ENCODE measurements at regions not wholly inside any gene's neighbourhood (a gene's known extent, or its start where the extent isn't known, plus 50 kb on each side); places are given as distances from the start of the nearest gene placed in this dataset.
"Not testable (repeated sequence)": the region's sequence is repeated elsewhere in the genome, so short reads cannot be mapped to it uniquely, and the experiment has no call there.

DNA sequence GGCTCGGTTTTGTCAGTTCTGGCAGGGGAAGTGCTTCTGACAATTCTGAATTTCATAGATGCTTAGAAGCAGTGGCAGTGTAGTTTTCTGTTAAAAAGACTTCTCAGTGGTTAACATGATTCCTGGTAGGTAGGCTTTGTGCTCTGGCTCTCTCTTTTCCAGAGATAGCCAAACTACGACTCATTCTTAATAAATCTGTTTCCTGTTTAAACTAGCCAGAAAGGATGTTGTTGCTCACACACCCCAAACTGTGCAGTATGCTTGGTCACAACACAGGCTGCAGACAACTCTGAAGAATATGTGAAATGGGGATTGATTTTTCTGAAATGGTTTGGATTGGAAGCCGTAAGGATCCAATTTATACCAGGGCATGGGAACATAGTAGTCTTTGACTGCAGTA, 711.5 kb downstream of the PCDH17 start:
- DNase-seq (ENCODE audit: low read depth), result no peak

DNA sequence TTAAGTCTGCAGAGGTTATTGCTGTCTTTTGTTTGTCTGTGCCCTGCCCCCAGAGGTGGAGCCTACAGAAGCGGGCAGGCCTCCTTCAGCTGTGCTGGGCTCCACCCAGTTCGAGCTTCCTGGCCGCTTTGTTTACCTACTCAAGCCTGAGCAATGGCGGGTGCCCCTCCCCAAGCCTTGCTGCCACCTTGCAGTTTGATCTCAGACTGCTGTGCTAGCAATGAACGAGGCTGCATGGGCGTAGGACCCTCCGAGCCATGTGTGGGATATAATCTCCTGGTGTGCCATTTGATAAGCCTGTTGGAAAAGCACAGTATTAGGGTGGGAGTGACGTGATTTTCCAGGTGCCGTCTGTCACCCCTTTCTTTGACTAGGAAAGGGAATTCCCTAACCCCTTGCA, 720.6 kb downstream of the PCDH17 start:
- not testable (repeated sequence) for DNase-seq (ENCODE audit: low read depth)

DNA sequence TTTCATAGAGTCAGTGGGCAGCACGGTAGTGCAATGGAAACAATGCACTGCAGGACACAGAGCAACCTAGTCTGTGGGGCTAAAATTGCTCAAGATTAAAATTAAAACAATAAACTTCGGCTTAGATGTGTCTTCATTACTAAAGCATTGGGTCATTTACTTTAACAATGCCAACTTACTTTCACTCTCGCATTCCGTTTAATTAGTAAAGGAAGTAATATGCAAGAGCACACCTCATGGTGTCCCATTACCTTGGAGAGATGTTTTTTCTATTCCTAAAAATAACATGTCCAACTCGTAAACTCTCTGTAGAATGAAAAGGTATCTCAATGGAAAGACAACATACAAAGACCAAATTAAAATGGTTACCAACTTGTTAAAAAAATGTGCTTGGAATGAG, 738.4 kb downstream of the PCDH17 start:
- DNase-seq (ENCODE audit: low read depth), result no peak

DNA sequence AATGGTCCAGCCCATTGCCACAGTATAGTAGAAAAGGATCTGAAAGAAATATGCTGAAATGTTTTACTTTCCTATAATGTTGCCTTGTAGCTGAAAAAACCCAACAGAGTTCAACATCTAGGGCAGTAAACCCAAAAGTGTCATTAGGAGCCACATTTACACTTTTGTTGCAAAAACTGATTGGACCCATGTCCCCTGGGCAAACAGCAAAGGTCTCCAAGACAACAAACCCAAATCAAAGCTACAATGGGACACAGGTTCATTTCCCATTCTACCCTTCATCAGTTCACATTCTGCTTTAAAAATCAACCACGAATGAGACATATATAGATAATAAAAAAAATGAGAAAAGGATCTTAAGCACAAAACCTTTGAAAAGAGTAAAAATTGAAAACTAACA, 744.8 kb downstream of the PCDH17 start:
- no peak for DNase-seq (ENCODE audit: low read depth)

DNA sequence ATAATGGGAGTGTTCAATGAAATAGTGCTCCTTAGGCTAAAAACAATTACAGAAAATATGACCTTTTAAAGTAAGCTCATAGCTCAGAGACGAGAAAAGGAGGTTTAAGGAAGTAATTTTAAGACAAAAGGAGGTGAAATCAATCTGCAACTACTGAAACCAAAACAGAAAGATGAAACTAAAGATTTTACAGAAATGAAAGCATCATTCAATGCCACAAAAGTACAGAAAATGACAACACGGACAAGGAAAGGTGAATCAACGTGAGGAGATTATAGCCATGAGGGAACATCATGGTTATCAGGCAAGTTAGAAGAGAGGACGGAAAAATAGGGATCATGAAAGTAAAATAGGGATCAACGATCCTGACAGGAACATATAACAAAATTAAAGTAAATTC, 745.2 kb downstream of the PCDH17 start:
- no peak for DNase-seq (ENCODE audit: low read depth)

DNA sequence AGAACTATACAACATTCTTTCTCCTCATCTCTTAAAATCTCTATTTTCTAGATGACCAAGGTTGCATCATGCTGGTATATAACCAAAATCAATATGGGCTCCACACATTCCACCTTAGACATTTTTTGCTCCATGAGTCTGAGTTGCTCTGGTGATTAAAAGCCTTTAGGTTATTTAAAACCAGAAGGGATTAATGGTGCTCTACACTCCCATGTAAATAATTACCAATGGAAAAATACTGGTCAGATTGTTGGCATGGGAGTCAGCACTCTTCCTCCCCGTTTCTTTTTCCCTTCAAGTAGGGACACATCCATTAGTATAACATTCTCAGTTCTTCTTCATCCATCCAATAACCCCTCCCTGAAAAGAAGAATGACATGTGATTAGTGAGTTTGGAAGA, 747.7 kb downstream of the PCDH17 start:
- no peak for DNase-seq (ENCODE audit: low read depth)

DNA sequence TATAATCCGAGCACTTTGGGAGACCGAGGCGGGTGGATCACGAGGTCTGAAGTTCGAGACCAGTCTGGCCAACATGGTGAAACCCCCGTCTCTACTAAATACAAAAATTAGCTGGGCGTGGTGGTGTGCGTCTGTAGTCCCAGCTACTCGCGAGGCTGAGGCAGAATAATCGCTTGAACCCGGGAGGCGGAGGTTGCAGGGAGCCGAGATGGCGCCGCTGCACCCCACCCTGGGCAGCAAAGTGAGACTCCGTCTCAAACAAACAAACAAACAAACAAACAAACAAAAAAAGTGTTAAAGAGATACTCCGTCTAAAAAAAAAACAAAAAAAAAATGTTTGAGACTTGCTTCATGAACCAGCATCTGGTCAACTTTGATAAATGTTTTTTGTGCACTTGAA, 753.8 kb downstream of the PCDH17 start:
- DNase-seq (ENCODE audit: low read depth), result not testable (repeated sequence)

DNA sequence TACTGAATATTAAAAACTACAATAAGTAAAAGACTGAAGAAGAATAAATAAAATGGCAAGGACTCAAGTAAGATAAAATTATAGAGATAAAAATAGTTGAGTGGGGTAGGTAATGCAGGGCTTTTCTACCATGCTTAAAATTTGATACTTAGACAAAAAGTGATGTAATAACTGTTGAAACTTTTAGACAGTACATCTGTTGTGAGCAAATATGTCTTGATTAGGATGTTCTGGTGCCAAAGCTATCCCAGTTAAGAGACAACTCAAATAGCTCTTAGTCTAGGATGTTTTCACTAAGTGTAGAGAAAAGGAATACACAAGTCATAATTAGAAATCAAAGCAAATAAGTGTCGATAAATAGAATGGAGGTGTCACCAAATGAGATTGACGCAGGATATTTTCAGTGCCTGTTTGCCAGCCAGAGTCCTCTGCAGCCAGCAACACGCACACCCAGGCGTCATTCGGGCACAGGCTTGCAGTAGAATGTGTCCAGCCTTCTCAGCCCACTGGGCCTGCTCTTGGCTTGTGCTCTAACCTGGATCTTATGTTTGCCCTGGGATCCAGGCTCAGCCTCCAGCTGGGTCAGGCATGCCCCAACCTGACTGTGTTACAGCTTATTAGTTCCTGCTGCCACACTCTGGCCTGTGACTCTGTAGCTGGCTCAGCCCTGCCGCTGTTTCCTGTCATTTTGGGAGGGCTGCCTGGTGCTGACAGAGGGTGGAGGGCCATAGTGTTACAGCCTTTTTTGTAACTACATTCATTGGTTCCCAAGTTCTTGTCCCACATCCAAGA, 766.2 kb downstream of the PCDH17 start:
- no peak for DNase-seq (ENCODE audit: low read depth)

DNA sequence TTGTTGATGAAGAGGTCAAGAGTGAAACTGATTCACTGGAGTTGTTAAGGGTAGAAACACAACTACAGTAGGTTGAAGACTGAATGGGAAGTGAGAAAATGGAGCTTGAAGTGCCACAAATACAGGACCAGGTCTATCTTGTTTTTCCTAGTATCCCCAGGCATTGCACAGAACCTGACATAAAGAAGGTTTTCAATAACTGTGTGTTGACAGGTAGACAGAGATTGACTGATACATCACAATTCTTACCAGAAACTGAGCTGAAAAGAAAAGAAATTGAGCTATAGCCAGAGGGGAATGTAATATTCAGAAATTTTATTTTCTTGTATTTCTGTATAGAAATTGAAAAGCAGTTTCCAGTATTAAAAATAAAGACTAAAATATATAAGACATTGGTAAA, 767.7 kb downstream of the PCDH17 start:
- DNase-seq (ENCODE audit: low read depth), result no peak

DNA sequence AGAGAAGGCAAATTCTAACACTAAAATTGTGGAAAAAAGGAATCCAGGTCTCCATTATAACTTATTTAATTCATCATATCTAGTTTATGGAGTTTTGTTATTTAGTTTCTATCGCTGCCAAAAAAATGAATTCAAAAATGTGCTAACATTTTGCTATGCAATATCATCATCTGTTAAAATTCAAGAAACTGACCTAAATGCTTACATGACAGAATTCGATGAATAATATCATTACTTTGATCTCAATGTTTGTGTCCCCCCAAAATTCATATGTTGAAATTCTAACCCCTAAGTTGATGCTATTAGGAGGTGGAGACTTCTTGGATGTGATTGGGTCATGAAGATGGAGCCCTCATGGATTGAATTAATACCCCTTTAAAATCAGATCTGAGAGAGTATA, 775.0 kb downstream of the PCDH17 start:
- no peak for DNase-seq (ENCODE audit: low read depth)

DNA sequence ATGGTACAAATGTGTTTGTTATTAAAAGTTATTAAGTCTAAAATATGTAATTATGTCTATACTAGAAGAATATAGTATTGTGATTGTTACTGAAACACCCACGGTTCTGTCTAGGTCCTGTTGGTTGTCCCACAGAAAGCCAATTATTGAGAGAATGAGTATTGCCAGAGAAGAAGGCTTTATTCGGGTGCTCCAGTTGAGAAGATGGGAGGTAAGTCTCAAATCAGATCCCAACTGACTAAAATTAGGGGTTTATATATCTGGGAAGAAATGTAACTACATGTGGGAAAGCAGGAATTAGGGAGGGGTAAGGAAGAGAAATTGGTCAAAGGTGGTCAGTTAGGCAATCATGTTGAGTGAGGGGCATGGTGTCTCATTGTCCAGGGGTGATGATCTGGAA, 798.4 kb downstream of the PCDH17 start:
- DNase-seq (ENCODE audit: low read depth), result no peak

DNA sequence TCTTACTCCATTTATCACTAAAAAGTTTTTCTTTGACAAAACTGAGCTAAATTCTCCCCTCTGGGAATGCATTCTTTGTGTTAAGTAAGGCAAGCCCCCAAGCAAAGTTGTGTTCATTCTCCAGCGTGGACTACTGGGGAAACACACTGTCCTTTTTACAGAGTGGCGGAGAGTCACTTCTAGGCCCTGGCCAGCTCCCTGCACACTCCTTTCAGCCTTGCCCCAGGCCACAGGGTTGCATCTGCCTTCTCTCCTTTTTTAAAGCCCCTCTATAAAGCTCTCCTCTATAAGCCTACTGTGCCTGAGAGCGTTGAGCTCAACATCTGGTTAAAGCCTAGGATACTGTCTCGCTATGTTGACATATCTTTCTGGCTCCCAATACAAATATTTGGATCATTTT, 803.4 kb downstream of the PCDH17 start:
- no peak for DNase-seq (ENCODE audit: low read depth)

DNA sequence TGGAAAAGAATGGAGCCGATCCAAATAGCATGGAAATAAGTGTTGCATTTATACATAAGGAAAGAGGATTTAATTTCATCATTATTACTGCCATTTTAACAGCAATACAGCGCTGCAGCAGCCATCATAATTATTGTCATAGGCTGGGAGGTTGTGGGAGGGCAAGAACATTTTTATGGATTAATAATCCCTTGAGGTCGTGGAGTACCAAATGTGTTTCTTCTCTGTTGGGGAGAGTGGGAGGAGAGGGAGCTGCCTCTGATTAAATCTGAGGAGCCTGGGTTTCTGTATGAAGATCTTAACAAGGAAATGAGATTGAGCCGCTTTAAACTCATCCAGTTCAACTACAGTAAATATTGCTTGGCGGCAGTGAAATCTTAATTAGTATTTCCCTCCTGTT, 805.9 kb downstream of the PCDH17 start:
- DNase-seq (ENCODE audit: low read depth), result no peak

DNA sequence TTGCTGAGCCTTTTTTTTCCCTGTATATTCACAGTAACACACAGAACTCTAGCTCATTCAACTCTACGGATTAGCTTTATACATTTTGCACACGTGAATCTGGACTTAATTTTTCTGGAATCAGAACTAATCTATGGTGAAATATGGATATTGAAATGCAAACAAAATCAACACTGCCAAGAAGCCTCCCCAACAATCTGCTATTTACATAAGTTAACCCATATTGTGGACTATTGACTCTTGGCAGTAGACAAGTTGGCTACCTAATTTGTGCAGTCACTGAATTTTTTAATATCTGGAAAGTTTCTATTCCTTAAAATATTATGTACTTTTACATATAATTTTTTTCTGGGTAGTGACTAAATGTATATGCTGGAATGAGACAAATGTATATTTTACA, 815.4 kb downstream of the PCDH17 start:
- DNase-seq (ENCODE audit: low read depth), result no peak

DNA sequence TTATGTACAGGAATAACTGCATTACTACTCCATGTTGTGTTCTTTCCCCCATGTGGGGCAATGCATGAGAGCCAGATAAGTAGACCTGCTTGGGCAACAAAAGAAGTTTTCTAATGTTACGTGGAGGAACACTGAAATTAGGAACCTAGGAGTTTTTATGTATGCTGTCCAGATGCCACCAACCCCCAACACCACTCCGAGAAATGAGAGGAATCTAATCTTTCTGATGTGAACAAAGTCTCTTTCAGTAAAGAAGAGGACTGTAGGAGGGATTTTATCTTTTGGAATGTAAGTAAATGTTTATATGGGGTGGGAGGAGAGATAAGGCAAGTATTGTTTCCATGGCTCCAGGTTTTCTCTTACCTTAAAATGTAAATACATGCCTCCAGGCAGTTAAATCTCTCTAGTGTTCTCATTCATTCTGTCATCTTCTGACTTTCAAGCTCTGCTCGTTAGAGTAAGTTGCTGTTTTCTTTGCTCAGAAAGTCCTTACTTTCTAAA, 820.6 kb downstream of the PCDH17 start:
- no peak for DNase-seq (ENCODE audit: low read depth)

DNA sequence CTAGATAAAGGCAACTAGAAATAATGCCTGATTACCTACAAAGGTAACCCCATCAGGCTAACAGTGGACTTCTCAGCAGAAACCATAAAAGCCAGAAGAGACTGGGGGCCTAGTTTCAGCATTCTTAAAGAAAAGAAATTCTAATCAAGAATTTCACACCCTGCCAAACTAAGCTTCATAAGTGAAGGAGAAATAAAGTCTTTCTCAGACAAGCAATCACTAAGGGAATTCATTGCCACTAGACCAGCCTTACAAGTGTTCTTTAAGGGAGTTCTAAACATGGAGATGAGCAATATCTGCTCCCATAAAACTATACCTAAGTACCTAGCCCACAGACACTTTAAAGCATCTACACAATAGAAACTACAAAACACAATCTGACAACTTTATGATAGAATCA, 823.5 kb downstream of the PCDH17 start:
- no peak for DNase-seq (ENCODE audit: low read depth)

DNA sequence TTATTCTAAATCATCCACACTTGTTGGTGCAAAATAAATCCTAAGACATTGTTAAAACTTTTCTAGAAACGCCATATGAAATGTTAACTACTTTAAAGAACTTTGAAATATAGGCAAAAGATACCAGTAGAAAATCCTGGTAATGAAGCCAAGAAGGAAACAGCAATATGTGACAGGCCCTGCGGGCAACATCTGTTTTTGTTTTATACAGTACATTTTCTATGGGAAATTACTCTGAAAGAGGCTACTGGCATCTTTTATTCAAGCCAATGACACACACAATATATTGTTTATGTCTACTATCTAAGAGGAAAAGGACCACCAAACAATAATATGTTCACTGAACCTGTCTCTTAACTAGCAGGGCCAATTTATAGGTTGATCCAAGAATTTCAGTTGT, 829.7 kb downstream of the PCDH17 start:
- no peak for DNase-seq (ENCODE audit: low read depth)

DNA sequence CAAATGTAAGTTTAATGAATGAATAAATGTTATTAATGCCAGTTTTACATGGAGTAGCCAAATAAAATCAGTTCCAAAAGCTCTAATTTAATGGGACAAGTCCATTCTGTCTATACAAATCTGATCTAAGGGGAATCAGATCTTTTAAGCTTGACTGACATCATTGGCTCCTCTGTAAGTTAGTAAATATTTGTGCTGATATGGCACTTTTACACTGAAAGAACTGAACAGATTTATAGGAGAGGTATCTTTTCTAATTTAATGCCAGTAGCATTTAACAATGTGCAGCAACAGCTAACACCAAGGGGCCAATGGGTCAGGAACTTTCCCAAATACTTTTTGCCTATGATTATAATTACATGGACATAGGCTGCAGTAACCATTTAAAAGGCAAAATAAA, 832.3 kb downstream of the PCDH17 start:
- DNase-seq (ENCODE audit: low read depth), result no peak

DNA sequence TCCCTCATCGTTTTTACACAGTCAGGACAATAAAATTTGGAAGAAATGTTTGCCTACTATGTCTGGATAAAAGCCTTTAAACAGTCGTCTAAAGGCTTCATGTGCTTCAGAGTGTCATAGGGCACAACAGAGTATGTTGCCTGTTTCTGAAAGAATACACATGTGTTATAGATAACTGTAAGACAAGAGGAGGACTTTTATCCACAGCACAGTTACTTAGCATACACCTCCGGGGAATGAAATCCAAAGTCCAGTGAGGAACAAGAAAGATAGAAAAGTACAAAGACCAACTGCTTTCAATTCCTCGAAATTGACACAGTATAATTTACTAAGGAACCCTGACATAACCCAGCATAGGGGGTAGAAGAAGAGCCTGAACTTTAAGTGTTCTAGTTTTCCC, 835.6 kb downstream of the PCDH17 start:
- DNase-seq (ENCODE audit: low read depth), result no peak

DNA sequence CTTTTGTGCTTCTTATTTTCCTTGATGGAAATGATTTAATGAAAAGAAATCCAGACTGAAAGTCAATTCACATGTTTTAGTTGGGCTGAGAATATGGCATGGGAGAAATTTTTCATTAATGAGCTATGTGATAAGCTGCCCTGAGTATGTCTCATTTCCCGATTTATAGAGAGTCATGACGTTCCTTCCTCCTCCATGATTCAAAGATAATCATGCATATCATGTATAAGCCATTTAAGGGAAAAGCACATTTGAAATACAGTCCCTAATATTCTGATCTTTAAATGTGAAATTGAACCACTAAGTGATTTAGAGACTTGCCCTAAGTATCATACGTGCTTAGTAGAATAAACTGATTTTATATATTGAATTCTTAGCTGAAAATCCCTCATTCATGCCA, 840.9 kb downstream of the PCDH17 start:
- DNase-seq (ENCODE audit: low read depth), result no peak

DNA sequence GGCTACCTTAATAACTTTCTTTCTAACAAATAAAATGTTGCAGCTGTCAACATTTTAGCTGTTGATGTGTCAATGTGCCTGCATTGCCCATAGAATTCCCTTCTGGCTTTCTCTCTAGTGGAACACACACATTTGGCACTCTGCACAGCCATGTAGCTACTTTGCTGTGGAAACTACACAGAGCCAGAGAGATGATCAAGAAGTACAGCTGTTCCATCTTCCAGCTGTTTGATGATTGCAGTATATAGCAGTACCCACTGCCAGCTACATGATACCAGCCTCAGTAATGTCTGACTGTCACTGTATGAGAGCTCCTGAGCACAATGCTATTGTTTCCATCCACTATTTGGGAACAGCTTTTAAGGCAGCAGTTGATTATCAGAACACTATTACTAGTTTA, 843.0 kb downstream of the PCDH17 start:
- DNase-seq (ENCODE audit: low read depth), result no peak

DNA sequence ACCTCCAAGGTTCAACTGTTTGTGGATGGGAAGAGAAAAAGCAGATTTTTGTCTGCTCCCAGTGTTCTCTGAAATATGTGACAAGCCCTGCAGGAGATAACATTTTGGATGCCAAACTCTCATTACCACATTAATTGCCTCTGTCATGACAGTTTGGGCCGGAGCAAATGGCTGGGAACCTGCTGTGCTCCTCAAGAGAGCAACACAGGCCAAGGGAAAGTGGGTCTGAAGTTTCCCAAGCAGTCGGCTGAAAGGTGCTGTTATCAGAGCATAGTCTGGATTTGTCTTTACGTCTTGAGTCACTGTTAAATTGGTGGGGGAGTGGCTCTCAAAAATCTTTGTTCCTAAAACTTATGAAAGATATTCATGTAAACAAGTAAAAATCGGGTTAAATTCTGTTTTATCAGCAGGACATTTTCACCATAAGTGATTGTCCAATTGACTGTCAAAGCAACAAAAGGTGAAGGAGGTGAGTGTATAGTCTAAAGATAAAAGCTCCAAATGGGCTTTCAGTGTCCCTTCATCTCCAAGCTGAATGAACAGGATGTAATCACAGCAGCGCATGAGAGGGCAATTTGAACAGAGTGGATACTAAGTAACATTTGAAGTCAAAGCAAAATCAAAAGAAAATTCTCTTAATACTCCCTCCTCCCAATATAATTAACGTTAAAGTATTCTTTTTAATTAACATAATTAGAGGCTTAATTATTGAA, 844.8 kb downstream of the PCDH17 start:
- DNase-seq (ENCODE audit: low read depth), result no peak

DNA sequence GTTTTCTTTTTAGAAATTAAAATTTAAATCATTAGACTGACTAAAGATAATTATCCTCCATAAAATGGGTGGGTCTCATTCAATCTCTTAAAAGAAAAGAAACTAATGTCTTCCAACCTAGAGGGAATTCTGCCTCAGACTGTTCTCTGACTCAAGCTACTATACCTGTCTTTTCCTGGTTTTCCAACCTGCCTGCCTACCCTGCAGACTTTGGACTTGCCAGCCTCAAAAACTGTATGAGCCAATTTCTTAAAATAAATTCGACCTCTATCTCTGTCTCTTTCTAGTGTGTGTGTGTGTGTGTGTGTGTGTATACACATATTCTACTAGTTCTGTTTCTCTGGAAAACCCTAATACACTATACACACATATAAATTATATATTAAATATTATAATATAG, 847.3 kb downstream of the PCDH17 start:
- no peak for DNase-seq (ENCODE audit: low read depth)

DNA sequence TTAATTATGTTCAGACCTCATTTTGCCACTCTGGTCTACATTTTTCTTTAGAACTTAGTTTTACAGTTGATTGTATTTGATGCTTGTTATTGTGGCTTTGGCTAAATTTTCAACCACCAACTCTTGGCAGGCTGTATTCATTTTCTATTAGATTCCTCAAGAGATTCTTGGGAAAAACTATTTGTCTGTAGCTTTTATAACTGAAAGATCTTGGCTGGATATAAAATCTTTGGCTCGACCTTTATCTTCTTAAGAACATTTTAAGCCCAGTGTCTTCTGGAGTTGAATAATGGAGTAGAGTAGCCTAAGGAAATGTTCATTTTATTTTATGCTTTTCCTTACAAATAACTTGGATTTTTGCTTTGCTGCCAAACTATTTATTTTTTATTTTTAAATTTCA, 848.5 kb downstream of the PCDH17 start:
- DNase-seq (ENCODE audit: low read depth), result no peak
